Left ventricle myocardium inferior (tissue), 1 donor: ENCODE measurements at regions not wholly inside any gene's neighbourhood (a gene's known extent, or its start where the extent isn't known, plus 50 kb on each side); places are given as distances from the start of the nearest gene placed in this dataset.

ENCODE experiments used
- DNase-seq: peaks from one replicate; pipeline ENCODE4 v3.0.0-alpha.2; 2020
- H3K27ac ChIP-seq: fragments of 200-600 bp; replicated peaks from 2 replicates; pipeline ENCODE4 v1.8.0; 2021
- H3K27me3 ChIP-seq: fragments of 200-600 bp; 2 replicates; pipeline ENCODE4 v1.8.0; 2021; ENCODE audit warnings: low read depth
- H3K36me3 ChIP-seq: fragments of 200-600 bp; 2 replicates; pipeline ENCODE4 v1.8.0; 2021
- H3K4me1 ChIP-seq: fragments of 200-600 bp; 2 replicates; pipeline ENCODE4 v1.8.0; 2021
- H3K4me3 ChIP-seq: fragments of 200-600 bp; 2 replicates; pipeline ENCODE4 v1.8.0; 2021; ENCODE audit warnings: mild to moderate bottlenecking, moderate library complexity
- H3K9me3 ChIP-seq: fragments of 200-600 bp; replicated peaks from 2 replicates; pipeline ENCODE4 v1.8.0; 2021
- intact Hi-C: fragments of 100-400 bp; cut with micrococcal nuclease; formaldehyde crosslinking; loops from one replicate; pipeline ENCODE4 v1.11.0; 2022
- TF ChIP-seq, protein P1 (sequence below): fragments of 200-600 bp; IDR thresholded peaks from 2 replicates; pipeline ENCODE4 v1.8.0; 2021; ENCODE audit warnings: antibody characterized with exemption, mild to moderate bottlenecking, borderline replicate concordance
- donor health status: DM: no; HTN: yes; CAD: no; lungs with severe emphysema.

DNA sequence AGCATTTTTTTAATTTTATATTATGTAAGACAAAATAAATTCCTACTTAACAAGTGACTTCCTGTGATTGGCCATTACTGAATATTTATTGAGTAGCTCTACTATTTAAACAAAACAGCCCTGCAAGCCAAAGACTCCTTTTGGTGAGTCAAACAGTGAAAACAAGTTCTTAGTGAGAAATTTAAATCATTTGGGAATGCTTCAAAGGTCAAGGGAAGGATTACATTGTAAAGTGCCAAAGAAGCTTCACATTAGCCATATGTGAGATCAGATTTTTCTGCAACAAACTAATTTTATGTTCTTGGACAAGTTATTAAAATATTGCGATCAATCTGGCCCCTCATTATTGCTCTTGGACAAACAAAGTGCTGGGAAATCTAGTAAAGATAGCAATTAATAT lies 795.4 kb upstream of the MGAT4C start:
- TF ChIP-seq, protein P1, sequence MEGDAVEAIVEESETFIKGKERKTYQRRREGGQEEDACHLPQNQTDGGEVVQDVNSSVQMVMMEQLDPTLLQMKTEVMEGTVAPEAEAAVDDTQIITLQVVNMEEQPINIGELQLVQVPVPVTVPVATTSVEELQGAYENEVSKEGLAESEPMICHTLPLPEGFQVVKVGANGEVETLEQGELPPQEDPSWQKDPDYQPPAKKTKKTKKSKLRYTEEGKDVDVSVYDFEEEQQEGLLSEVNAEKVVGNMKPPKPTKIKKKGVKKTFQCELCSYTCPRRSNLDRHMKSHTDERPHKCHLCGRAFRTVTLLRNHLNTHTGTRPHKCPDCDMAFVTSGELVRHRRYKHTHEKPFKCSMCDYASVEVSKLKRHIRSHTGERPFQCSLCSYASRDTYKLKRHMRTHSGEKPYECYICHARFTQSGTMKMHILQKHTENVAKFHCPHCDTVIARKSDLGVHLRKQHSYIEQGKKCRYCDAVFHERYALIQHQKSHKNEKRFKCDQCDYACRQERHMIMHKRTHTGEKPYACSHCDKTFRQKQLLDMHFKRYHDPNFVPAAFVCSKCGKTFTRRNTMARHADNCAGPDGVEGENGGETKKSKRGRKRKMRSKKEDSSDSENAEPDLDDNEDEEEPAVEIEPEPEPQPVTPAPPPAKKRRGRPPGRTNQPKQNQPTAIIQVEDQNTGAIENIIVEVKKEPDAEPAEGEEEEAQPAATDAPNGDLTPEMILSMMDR, result no peak
- DNase-seq, result no peak
- intact Hi-C loops, result no loop called here
- H3K36me3 ChIP-seq, result no peaks in the 10 kb centered on the region
- H3K27ac ChIP-seq, result no peak overlapping the region
- no peaks in the 10 kb centered on the region for H3K9me3 ChIP-seq
- H3K27me3 ChIP-seq, result no peaks in the 10 kb centered on the region
- no peaks in the 10 kb centered on the region for H3K4me1 ChIP-seq
- H3K4me3 ChIP-seq, result no peak overlapping the region

DNA sequence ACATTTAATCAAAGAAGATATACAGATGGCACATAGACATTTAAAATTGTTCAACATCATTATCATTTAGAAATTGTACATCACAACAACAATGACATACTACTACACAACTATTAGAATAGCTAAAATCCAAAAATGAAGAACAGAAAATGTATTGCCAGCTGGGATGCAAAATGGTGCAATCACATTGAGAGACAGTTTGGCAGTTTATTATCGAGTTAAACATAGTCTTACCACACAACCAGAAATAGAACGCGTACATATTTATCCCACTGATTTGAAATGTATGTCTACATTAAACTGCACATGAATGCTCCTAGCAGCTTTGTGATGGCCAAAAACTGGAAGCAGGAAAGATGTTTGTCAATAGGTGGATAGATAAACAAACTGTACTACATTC lies 791.5 kb upstream of the MGAT4C start:
- Histone ChIP-seq H3K4me3 (no peak overlapping the region), H3K27ac (no peak overlapping the region), H3K27me3 (no peaks in the 10 kb centered on the region)

DNA sequence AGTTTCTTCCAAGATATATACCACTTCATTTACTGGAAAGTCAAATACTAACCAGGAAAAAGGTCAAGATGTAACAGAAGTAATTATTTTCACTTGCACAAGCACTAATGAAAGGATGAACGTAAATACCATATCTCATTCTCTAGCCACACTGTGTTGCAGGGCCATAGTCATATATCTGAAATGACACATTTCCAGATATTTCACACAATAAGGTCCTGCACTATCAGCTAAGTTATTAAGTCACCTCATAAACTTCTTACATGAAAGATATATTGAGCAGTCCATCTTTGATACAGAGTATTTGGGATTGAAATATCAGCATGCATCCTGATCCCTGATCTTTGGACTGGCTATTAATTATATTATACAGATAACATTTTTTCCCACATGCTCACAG lies 783.3 kb upstream of the MGAT4C start:
- Histone ChIP-seq H3K27ac (no peak overlapping the region), H3K27me3 (no peaks in the 10 kb centered on the region), H3K36me3 (no peaks in the 10 kb centered on the region), H3K4me3 (no peak overlapping the region), H3K9me3 (no peaks in the 10 kb centered on the region), H3K4me1 (no peaks in the 10 kb centered on the region)
- no peak for DNase-seq
- intact Hi-C loops, result no loop called here
- TF ChIP-seq, protein P1, result no peak

More for the DNA sequence above, 791.5 kb upstream of the MGAT4C start:
- TF ChIP-seq, protein P1, result no peak
- no peak for DNase-seq
- intact Hi-C loops, result no loop called here
- H3K36me3 ChIP-seq, result no peaks in the 10 kb centered on the region
- H3K9me3 ChIP-seq, result no peaks in the 10 kb centered on the region
- no peaks in the 10 kb centered on the region for H3K4me1 ChIP-seq

DNA sequence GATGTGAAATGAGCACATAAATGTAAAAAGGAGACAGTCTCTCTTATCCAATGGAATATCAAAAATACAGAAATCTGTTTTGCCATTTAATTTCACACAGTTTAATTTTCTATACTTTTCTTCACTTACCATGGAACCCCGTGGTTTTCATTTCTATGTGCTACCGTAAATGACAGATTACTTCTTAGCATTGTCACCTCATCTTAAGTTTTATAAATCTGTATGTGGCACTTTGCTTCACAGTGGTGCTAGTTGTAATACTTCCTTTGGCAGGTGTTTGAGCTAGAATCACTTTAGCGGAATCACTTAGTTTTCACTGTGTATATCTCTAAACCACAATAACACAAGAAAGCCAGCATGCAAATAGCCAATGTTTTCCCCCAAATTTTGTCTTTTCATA lies 781.9 kb upstream of the MGAT4C start:
- Histone ChIP-seq H3K4me1 (no peaks in the 10 kb centered on the region), H3K9me3 (no peaks in the 10 kb centered on the region), H3K36me3 (no peaks in the 10 kb centered on the region), H3K27me3 (no peaks in the 10 kb centered on the region), H3K27ac (no peak overlapping the region), H3K4me3 (no peak overlapping the region)
- intact Hi-C loops, result no loop called here
- TF ChIP-seq, protein P1, result no peak
- no peak for DNase-seq

DNA sequence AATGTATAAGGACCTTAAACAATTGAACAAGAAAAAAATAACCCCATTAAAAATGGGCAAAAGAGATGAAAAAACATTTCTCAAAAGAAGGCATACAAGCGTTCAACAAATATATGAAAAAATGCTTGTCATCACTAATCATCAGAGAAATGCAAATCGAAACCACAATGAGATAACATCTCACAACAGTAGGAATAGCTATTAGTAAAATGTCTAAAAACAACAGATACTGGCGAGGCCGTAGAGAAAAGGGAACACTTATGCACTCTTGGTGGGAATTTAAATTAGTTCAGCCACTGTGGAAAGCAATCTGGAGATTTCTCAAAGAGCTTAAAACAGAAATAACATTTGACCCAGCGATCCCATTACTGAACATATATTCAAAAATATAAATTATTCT lies 769.8 kb upstream of the MGAT4C start:
- Histone ChIP-seq H3K4me3 (no peak overlapping the region), H3K36me3 (no peaks in the 10 kb centered on the region), H3K27me3 (no peaks in the 10 kb centered on the region), H3K4me1 (no peaks in the 10 kb centered on the region), H3K27ac (no peak overlapping the region), H3K9me3 (peaks cover 10% of the 10 kb centered on the region)
- no peak for DNase-seq
- intact Hi-C loops, result no loop called here
- TF ChIP-seq, protein P1, result no peak

DNA sequence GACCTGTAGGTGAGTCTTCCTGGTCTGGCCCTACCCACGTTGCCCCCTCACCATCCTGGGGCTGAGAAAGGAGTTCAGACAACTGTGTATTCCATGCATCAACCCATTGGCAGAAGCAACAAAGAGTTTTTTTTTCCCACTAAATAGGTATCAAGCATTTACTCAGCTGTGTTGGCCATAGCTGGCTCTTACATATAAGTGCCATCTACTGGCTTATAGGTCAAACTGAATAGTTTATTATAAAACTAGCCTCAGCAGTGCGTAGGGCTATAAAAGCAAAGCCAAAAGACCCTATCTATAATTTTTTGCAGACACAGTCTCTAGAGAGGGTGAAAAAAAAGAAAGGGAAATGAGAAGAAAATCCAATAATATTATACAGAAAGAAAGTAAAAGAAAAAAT lies 765.2 kb upstream of the MGAT4C start:
- Histone ChIP-seq H3K4me1 (no peaks in the 10 kb centered on the region), H3K27me3 (no peaks in the 10 kb centered on the region), H3K36me3 (no peaks in the 10 kb centered on the region), H3K4me3 (no peak overlapping the region), H3K27ac (no peak overlapping the region), H3K9me3 (peaks cover 32% of the 10 kb centered on the region)
- TF ChIP-seq, protein P1, result no peak
- DNase-seq, result no peak
- intact Hi-C loops, result no loop called here
